ENCODE measurements at regions not wholly inside any gene's neighbourhood (a gene's known extent, or its start where the extent isn't known, plus 50 kb on each side); places are given as distances from the start of the nearest gene placed in this dataset.

GRCh38 chr4:114223580-114223979, 244.1 kb upstream of the ARSJ start:
- DNase-seq (ENCODE audit: low read depth) = no peak

DNA sequence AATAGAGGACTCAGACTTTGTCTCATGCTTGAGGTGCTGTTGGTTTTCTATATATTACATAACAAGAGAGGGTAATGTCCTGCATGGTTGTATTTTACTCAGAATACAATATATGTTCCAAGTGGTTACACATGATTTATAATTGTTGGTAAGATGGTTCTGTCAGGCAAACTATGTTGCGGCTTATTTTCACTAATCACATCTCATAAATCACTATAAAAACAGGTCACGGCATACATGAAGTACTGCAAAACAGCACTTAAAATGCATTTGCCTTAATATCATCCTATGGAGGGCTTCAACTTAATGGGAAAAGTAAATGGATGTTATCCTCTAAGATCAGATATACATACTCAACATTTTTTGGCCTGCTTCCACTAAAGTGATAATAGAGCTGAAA, 246.0 kb upstream of the ARSJ start:
- in situ Hi-C loops (cut with HindIII; ENCODE audit: low sequenced_read_pairs) = no loop called here
- DNase-seq (ENCODE audit: low read depth) = no peak
- TF ChIP-seq, protein P1, sequence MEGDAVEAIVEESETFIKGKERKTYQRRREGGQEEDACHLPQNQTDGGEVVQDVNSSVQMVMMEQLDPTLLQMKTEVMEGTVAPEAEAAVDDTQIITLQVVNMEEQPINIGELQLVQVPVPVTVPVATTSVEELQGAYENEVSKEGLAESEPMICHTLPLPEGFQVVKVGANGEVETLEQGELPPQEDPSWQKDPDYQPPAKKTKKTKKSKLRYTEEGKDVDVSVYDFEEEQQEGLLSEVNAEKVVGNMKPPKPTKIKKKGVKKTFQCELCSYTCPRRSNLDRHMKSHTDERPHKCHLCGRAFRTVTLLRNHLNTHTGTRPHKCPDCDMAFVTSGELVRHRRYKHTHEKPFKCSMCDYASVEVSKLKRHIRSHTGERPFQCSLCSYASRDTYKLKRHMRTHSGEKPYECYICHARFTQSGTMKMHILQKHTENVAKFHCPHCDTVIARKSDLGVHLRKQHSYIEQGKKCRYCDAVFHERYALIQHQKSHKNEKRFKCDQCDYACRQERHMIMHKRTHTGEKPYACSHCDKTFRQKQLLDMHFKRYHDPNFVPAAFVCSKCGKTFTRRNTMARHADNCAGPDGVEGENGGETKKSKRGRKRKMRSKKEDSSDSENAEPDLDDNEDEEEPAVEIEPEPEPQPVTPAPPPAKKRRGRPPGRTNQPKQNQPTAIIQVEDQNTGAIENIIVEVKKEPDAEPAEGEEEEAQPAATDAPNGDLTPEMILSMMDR (IDR thresholded peaks at IDR 0.05; ENCODE audit: low read depth, low read length, missing control alignments) = no peak
- H3K4me3 ChIP-seq (ENCODE audit: low read depth, low read length) = no peak overlapping the region

More at GRCh38 chr4:114223580-114223979, 244.1 kb upstream of the ARSJ start:
- H3K4me3 ChIP-seq (ENCODE audit: low read depth, low read length) = no peak overlapping the region
- TF ChIP-seq, protein P1 (IDR thresholded peaks at IDR 0.05; ENCODE audit: low read depth, low read length, missing control alignments) = no peak
- in situ Hi-C loops (cut with HindIII; ENCODE audit: low sequenced_read_pairs) = no loop called here

- in situ Hi-C loops (cut with HindIII; ENCODE audit: low sequenced_read_pairs) = no loop called here
- no peak overlapping the region for H3K4me3 ChIP-seq (ENCODE audit: low read depth, low read length)
- TF ChIP-seq, protein P1 (IDR thresholded peaks at IDR 0.05; ENCODE audit: low read depth, low read length, missing control alignments) = no peak
Measured at GRCh38 chr4:114226179-114226578, 246.7 kb upstream of the ARSJ start.

GRCh38 chr4:114226968-114227760, 247.7 kb upstream of the ARSJ start:
- TF ChIP-seq, protein P1 (IDR thresholded peaks at IDR 0.05; ENCODE audit: low read depth, low read length, missing control alignments) = no peak
- in situ Hi-C loops (cut with HindIII; ENCODE audit: low sequenced_read_pairs) = no loop called here
- no peak for DNase-seq (ENCODE audit: low read depth)
- no peak overlapping the region for H3K4me3 ChIP-seq (ENCODE audit: low read depth, low read length)

More at GRCh38 chr4:114226179-114226578, 246.7 kb upstream of the ARSJ start:
- no peak for DNase-seq (ENCODE audit: low read depth)

- TF ChIP-seq, protein P1 (IDR thresholded peaks at IDR 0.05; ENCODE audit: low read depth, low read length, missing control alignments) = no peak
- DNase-seq (ENCODE audit: low read depth) = no peak
- in situ Hi-C loops (cut with HindIII; ENCODE audit: low sequenced_read_pairs) = no loop called here
- no peak overlapping the region for H3K4me3 ChIP-seq (ENCODE audit: low read depth, low read length)
Measured at GRCh38 chr4:114229706-114230105, 250.3 kb upstream of the ARSJ start.

- in situ Hi-C loops (cut with HindIII; ENCODE audit: low sequenced_read_pairs) = no loop called here
- no peak for DNase-seq (ENCODE audit: low read depth)
- TF ChIP-seq, protein P1 (IDR thresholded peaks at IDR 0.05; ENCODE audit: low read depth, low read length, missing control alignments) = no peak
- H3K4me3 ChIP-seq (ENCODE audit: low read depth, low read length) = no peak overlapping the region
Measured at GRCh38 chr4:114236171-114236769, 256.8 kb upstream of the ARSJ start.

Measured in astrocyte of the cerebellum (primary cell).